Esophagus squamous epithelium (tissue), 4 donors: ENCODE measurements at regions not wholly inside any gene's neighbourhood (a gene's known extent, or its start where the extent isn't known, plus 50 kb on each side); places are given as distances from the start of the nearest gene placed in this dataset.

Source experiments
- CTCF ChIP-seq, 6 experiments: fragments of 450-650 bp in 4 of 6; fragments of 200-600 bp in 2 of 6; sonication (generic) in 2 of 6; IDR thresholded peaks; one replicate each; pipeline ENCODE4 v1.5.1; 2016 to 2019; ENCODE audit warnings: antibody characterized with exemption in 6 of 6, mild to moderate bottlenecking in 4 of 6, moderate library complexity in 4 of 6
- POLR2A ChIP-seq, 4 donors: fragments of 450-650 bp; IDR thresholded peaks; one replicate each; pipeline ENCODE4 v1.6.1; 2017; ENCODE audit warnings: antibody characterized with exemption in 4 of 4, mild to moderate bottlenecking in 4 of 4, moderate library complexity in 3 of 4

- TF ChIP-seq CTCF (IDR thresholded peaks at IDR 0.05) (no peak), POLR2A (IDR thresholded peaks at IDR 0.05) (no peak)
Measured at GRCh38 chr2:154577390-154577789, 121.1 kb upstream of the KCNJ3 start.
